Endodermal cell (in vitro differentiated cells): ENCODE measurements at regions not wholly inside any gene's neighbourhood (a gene's known extent, or its start where the extent isn't known, plus 50 kb on each side); places are given as distances from the start of the nearest gene placed in this dataset.

ENCODE experiments used
- DNase-seq: peaks from one replicate; pipeline ENCODE4 v3.0.0-alpha.2; 2017
- H3K27ac ChIP-seq: 2 replicates; pipeline ENCODE4 v1.5.1; 2013; ENCODE audit warnings: mild to moderate bottlenecking, low read depth, low read length, moderate library complexity
- H3K27me3 ChIP-seq: 2 replicates; pipeline ENCODE4 v1.6.1; 2013; ENCODE audit warnings: mild to moderate bottlenecking, low read length, moderate library complexity; ENCODE audit not compliant: insufficient read depth, control insufficient read depth, poor library complexity, severe bottlenecking
- H3K36me3 ChIP-seq: 2 replicates; pipeline ENCODE4 v1.7.0; 2013; ENCODE audit warnings: mild to moderate bottlenecking, low read length, moderate library complexity; ENCODE audit not compliant: control insufficient read depth, insufficient read depth
- H3K4me1 ChIP-seq: one replicate; pipeline ENCODE4 v1.7.0; 2013; ENCODE audit warnings: low read length; ENCODE audit not compliant: control insufficient read depth, insufficient read depth
- H3K4me3 ChIP-seq: 2 replicates; pipeline ENCODE4 v1.5.1; 2013; ENCODE audit warnings: mild to moderate bottlenecking, low read length, moderate library complexity
- H3K9ac ChIP-seq: 2 replicates; pipeline ENCODE4 v1.6.1; 2013; ENCODE audit warnings: mild to moderate bottlenecking, low read length, moderate library complexity; ENCODE audit not compliant: poor library complexity, severe bottlenecking; ENCODE audit errors: extremely low read depth
- H3K9me3 ChIP-seq: 2 replicates; pipeline ENCODE4 v1.6.1; 2013; ENCODE audit warnings: mild to moderate bottlenecking, low read length, moderate library complexity; ENCODE audit not compliant: control insufficient read depth
- H3K27ac Mint-ChIP-seq: 2 replicates; pipeline ENCODE4 v1.8.0; 2020; ENCODE audit warnings: mixed read lengths
- H3K27me3 Mint-ChIP-seq: 2 replicates; pipeline ENCODE4 v1.8.0; 2021; ENCODE audit warnings: mild to moderate bottlenecking, mixed read lengths; ENCODE audit not compliant: insufficient read depth
- H3K36me3 Mint-ChIP-seq: 2 replicates; pipeline ENCODE4 v1.8.0; 2020; ENCODE audit warnings: low read depth, mixed read lengths
- H3K4me1 Mint-ChIP-seq: 2 replicates; pipeline ENCODE4 v1.8.0; 2020; ENCODE audit warnings: mixed read lengths
- H3K4me3 Mint-ChIP-seq: 2 replicates; pipeline ENCODE4 v1.8.0; 2020; ENCODE audit warnings: mild to moderate bottlenecking, moderate library complexity, mixed read lengths
- H3K9me3 Mint-ChIP-seq: 2 replicates; pipeline ENCODE4 v1.8.0; 2020; ENCODE audit warnings: mild to moderate bottlenecking, mixed read lengths
- CTCF ChIP-seq: fragments of 200-600 bp; sonication (generic); conservative IDR thresholded peaks from 2 replicates; pipeline ENCODE4 v1.5.0; 2021; ENCODE audit warnings: antibody characterized with exemption, mild to moderate bottlenecking
- WGBS, 2 experiments: methylation state at CpG; one replicate each; pipeline versions ENCODE4 v1.1.5 to v1.1.7; 2013; ENCODE audit warnings: missing lambda C conversion rate in 2 of 2, mixed read lengths in 1 of 2; ENCODE audit not compliant: insufficient coverage in 1 of 2, insufficient read length in 1 of 2; 5-methylcytosine and 5-hydroxymethylcytosine counted together

- Histone ChIP-seq H3K27ac (no peak overlapping the region), H3K36me3 (no peaks in the 10 kb centered on the region), H3K27me3 (no peaks in the 10 kb centered on the region), H3K9me3 (no peaks in the 10 kb centered on the region), H3K4me1 (peaks cover 12% of the 10 kb centered on the region), H3K4me3 (peak overlapping the region; percentile 61), H3K9ac (peak overlapping the region; percentile 75)
- peak; percentile 67 for DNase-seq
- peaks cover 7% of the 10 kb centered on the region for H3K36me3 Mint-ChIP-seq
- H3K27me3 Mint-ChIP-seq = no peaks in the 10 kb centered on the region
- H3K27ac Mint-ChIP-seq = peak overlapping the region; percentile 97
- peaks cover 46% of the 10 kb centered on the region for H3K4me1 Mint-ChIP-seq
- no peak for TF ChIP-seq CTCF
- peak overlapping the region; percentile 25 for H3K4me3 Mint-ChIP-seq
- H3K9me3 Mint-ChIP-seq = peaks cover 17% of the 10 kb centered on the region
- WGBS, 2 experiments = 71% methylated on average over 2 of the region's 2 CpGs; no CpG with 5 or more reads in 1 of the 2 experiments
Observed at GRCh38 chr2:138275292-138275690, 226.3 kb upstream of the SPOPL start.

GRCh38 chr2:138275881-138276280 is 225.7 kb upstream of the SPOPL start:
- peak overlapping the region; percentile 25 for H3K4me3 Mint-ChIP-seq
- H3K9me3 Mint-ChIP-seq = peaks cover 17% of the 10 kb centered on the region
- H3K9ac ChIP-seq = peak overlapping the region; percentile 75
- peak overlapping the region; percentile 61 for H3K4me3 ChIP-seq
- DNase-seq = no peak
- H3K9me3 ChIP-seq = no peaks in the 10 kb centered on the region
- no peak for TF ChIP-seq CTCF
- no peaks in the 10 kb centered on the region for H3K27me3 Mint-ChIP-seq
- WGBS, 2 experiments = 21% methylated on average over 4 of the region's 4 CpGs; no CpG with 5 or more reads in 1 of the 2 experiments
- peaks cover 46% of the 10 kb centered on the region for H3K4me1 Mint-ChIP-seq
- H3K36me3 Mint-ChIP-seq = peaks cover 7% of the 10 kb centered on the region
- no peaks in the 10 kb centered on the region for H3K27me3 ChIP-seq
- H3K36me3 ChIP-seq = no peaks in the 10 kb centered on the region
- H3K4me1 ChIP-seq = peaks cover 12% of the 10 kb centered on the region
- peak overlapping the region; percentile 97 for H3K27ac Mint-ChIP-seq
- no peak overlapping the region for H3K27ac ChIP-seq

GRCh38 chr2:138276339-138276738 is 225.2 kb upstream of the SPOPL start:
- Histone ChIP-seq H3K27ac (peak overlapping the region; percentile 66), H3K9me3 (no peaks in the 10 kb centered on the region), H3K27me3 (no peaks in the 10 kb centered on the region), H3K36me3 (no peaks in the 10 kb centered on the region), H3K4me1 (peaks cover 12% of the 10 kb centered on the region), H3K9ac (peak overlapping the region; percentile 75), H3K4me3 (peak overlapping the region; percentile 61)
- peak; percentile 58 for DNase-seq
- H3K27ac Mint-ChIP-seq = peak overlapping the region; percentile 98
- 10% methylated on average over 1 of the region's 1 CpG; no CpG with 5 or more reads in 1 of the 2 experiments for WGBS, 2 experiments
- H3K9me3 Mint-ChIP-seq = peaks cover 17% of the 10 kb centered on the region
- peaks cover 7% of the 10 kb centered on the region for H3K36me3 Mint-ChIP-seq
- H3K27me3 Mint-ChIP-seq = no peaks in the 10 kb centered on the region
- peak; percentile 20 for TF ChIP-seq CTCF
- peaks cover 46% of the 10 kb centered on the region for H3K4me1 Mint-ChIP-seq
- H3K4me3 Mint-ChIP-seq = peak overlapping the region; percentile 25
